Mesodermal cell (in vitro differentiated cells): ENCODE measurements at regions not wholly inside any gene's neighbourhood (a gene's known extent, or its start where the extent isn't known, plus 50 kb on each side); places are given as distances from the start of the nearest gene placed in this dataset.

Source experiments
- H3K27ac ChIP-seq: 2 replicates; pipeline ENCODE4 v1.7.0; 2013; ENCODE audit warnings: mild to moderate bottlenecking, low read depth, low read length, moderate library complexity; ENCODE audit not compliant: severe bottlenecking
- H3K36me3 ChIP-seq: 2 replicates; pipeline ENCODE4 v1.7.1; 2013; ENCODE audit warnings: mild to moderate bottlenecking, low read length, moderate library complexity; ENCODE audit not compliant: control insufficient read depth, insufficient read depth
- H3K4me1 ChIP-seq: one replicate; pipeline ENCODE4 v1.7.1; 2013; ENCODE audit warnings: mild to moderate bottlenecking, low read length; ENCODE audit not compliant: insufficient read depth, control insufficient read depth, poor library complexity, severe bottlenecking
- H3K4me3 ChIP-seq: 2 replicates; pipeline ENCODE4 v1.7.0; 2013; ENCODE audit warnings: low read length, control low read depth, mild to moderate bottlenecking; ENCODE audit not compliant: insufficient read depth, poor library complexity, severe bottlenecking; ENCODE audit errors: extremely low read depth
- H3K9me3 ChIP-seq: 2 replicates; pipeline ENCODE4 v1.7.1; 2013; ENCODE audit warnings: mild to moderate bottlenecking, low read length, moderate library complexity; ENCODE audit not compliant: control insufficient read depth
- WGBS, 2 experiments: methylation state at CpG; one replicate each; pipeline ENCODE4 v1.1.5; 2013; ENCODE audit warnings: missing lambda C conversion rate in 2 of 2; ENCODE audit not compliant: insufficient coverage in 2 of 2; 5-methylcytosine and 5-hydroxymethylcytosine counted together

- peaks cover 5% of the 10 kb centered on the region for H3K4me1 ChIP-seq
- no CpG with 5 or more reads among the region's 1 CpG for WGBS, 2 experiments
- H3K4me3 ChIP-seq, result no peak overlapping the region
- no peaks in the 10 kb centered on the region for H3K9me3 ChIP-seq
- H3K27ac ChIP-seq, result no peak overlapping the region
- H3K36me3 ChIP-seq, result no peaks in the 10 kb centered on the region
Observed at GRCh38 chr1:173275496-173275895, 68.4 kb upstream of the TNFSF4 start.

- Histone ChIP-seq H3K4me1 (peaks cover 5% of the 10 kb centered on the region), H3K27ac (no peak overlapping the region), H3K9me3 (no peaks in the 10 kb centered on the region), H3K4me3 (no peak overlapping the region), H3K36me3 (no peaks in the 10 kb centered on the region)
- WGBS, 2 experiments, result 100% methylated on average over 1 of the region's 3 CpGs; no CpG with 5 or more reads in 1 of the 2 experiments
Observed at GRCh38 chr1:173276922-173277800, 70.0 kb upstream of the TNFSF4 start.

GRCh38 chr1:173280899-173281660 is 73.9 kb upstream of the TNFSF4 start:
- Histone ChIP-seq H3K4me1 (no peaks in the 10 kb centered on the region), H3K9me3 (no peaks in the 10 kb centered on the region), H3K36me3 (no peaks in the 10 kb centered on the region), H3K4me3 (no peak overlapping the region), H3K27ac (no peak overlapping the region)
- 90 to 100% methylated on average over 1 to 5 of the region's 7 CpGs for WGBS, 2 experiments

GRCh38 chr1:173285048-173285447 is 77.9 kb upstream of the TNFSF4 start:
- no peaks in the 10 kb centered on the region for H3K9me3 ChIP-seq
- WGBS, 2 experiments, result 100% methylated on average over 2 to 3 of the region's 3 CpGs
- no peak overlapping the region for H3K4me3 ChIP-seq
- no peaks in the 10 kb centered on the region for H3K36me3 ChIP-seq
- H3K27ac ChIP-seq, result no peak overlapping the region
- no peaks in the 10 kb centered on the region for H3K4me1 ChIP-seq

GRCh38 chr1:173287785-173288184 is 80.7 kb upstream of the TNFSF4 start:
- WGBS, 2 experiments, result 80 to 86% methylated on average over 1 of the region's 1 CpG

GRCh38 chr1:173293756-173294155 is 86.6 kb upstream of the TNFSF4 start:
- Histone ChIP-seq H3K4me1 (peaks cover 3% of the 10 kb centered on the region), H3K9me3 (no peaks in the 10 kb centered on the region), H3K27ac (no peak overlapping the region), H3K4me3 (no peak overlapping the region), H3K36me3 (no peaks in the 10 kb centered on the region)
- no CpG with 5 or more reads among the region's 1 CpG for WGBS, 2 experiments

More at GRCh38 chr1:173287785-173288184, 80.7 kb upstream of the TNFSF4 start:
- H3K36me3 ChIP-seq, result no peaks in the 10 kb centered on the region
- no peaks in the 10 kb centered on the region for H3K9me3 ChIP-seq
- H3K4me1 ChIP-seq, result no peaks in the 10 kb centered on the region
- no peak overlapping the region for H3K27ac ChIP-seq
- no peak overlapping the region for H3K4me3 ChIP-seq

- no peaks in the 10 kb centered on the region for H3K36me3 ChIP-seq
- H3K9me3 ChIP-seq, result no peaks in the 10 kb centered on the region
- H3K4me1 ChIP-seq, result peaks cover 3% of the 10 kb centered on the region
- no peak overlapping the region for H3K4me3 ChIP-seq
- H3K27ac ChIP-seq, result no peak overlapping the region
- no CpG with 5 or more reads among the region's 2 CpGs for WGBS, 2 experiments
Observed at GRCh38 chr1:173294843-173295242, 87.7 kb upstream of the TNFSF4 start.

GRCh38 chr1:173295391-173295790 is 88.3 kb upstream of the TNFSF4 start:
- Histone ChIP-seq H3K9me3 (no peaks in the 10 kb centered on the region), H3K4me3 (no peak overlapping the region), H3K36me3 (no peaks in the 10 kb centered on the region), H3K27ac (no peak overlapping the region), H3K4me1 (peaks cover 3% of the 10 kb centered on the region)
- WGBS, 2 experiments, result 80% methylated on average over 1 of the region's 1 CpG; no CpG with 5 or more reads in 1 of the 2 experiments

- WGBS, 2 experiments, result no CpG with 5 or more reads among the region's 1 CpG
Observed at GRCh38 chr1:173295995-173296394, 88.9 kb upstream of the TNFSF4 start.

GRCh38 chr1:173297798-173298391 is 90.8 kb upstream of the TNFSF4 start:
- Histone ChIP-seq H3K9me3 (no peaks in the 10 kb centered on the region), H3K36me3 (no peaks in the 10 kb centered on the region), H3K4me1 (peaks cover 18% of the 10 kb centered on the region), H3K27ac (no peak overlapping the region), H3K4me3 (no peak overlapping the region)
- 77 to 80% methylated on average over 1 to 2 of the region's 4 CpGs for WGBS, 2 experiments

More at GRCh38 chr1:173295995-173296394, 88.9 kb upstream of the TNFSF4 start:
- H3K9me3 ChIP-seq, result no peaks in the 10 kb centered on the region
- no peak overlapping the region for H3K4me3 ChIP-seq
- no peaks in the 10 kb centered on the region for H3K36me3 ChIP-seq
- no peak overlapping the region for H3K27ac ChIP-seq
- H3K4me1 ChIP-seq, result peaks cover 3% of the 10 kb centered on the region
